PC-9 (cell line): ENCODE measurements at regions not wholly inside any gene's neighbourhood (a gene's known extent, or its start where the extent isn't known, plus 50 kb on each side); places are given as distances from the start of the nearest gene placed in this dataset.

Experiments used
- BruUV-seq: library from RNA; stranded (reverse); fragments of 400-500 nt; replicated peaks from 2 replicates; lab custom pipeline; 2021; lab: Mats Ljungman, UMichigan
- CTCF ChIA-PET: fragments of 300-600 bp; sonication (Branson Sonifier 250); formaldehyde crosslinking; loops from one replicate; lab custom pipeline; 2022; ENCODE audit warnings: antibody characterized with exemption; lab: Charles Lee
- POLR2A ChIA-PET: fragments of 300-600 bp; sonication (Branson Sonifier 250); formaldehyde crosslinking; loops from one replicate; lab custom pipeline; 2022; ENCODE audit warnings: antibody characterized with exemption; ENCODE audit not compliant: unreplicated experiment; lab: Charles Lee
- DNase-seq, 2 experiments: peaks; one replicate each; pipeline versions ENCODE4 v3.0.0 to v3.0.0-alpha.2; 2015 to 2022; ENCODE audit warnings: mixed read lengths in 1 of 2
- H2AFZ ChIP-seq: fragments of 200-600 bp; sonication (generic); 2 replicates; pipeline ENCODE4 v1.8.1; 2017; ENCODE audit warnings: antibody characterized with exemption
- H3F3A ChIP-seq: fragments of 200-600 bp; sonication (generic); 2 replicates; pipeline ENCODE4 v1.8.1; 2017; ENCODE audit warnings: antibody characterized with exemption, mild to moderate bottlenecking, low read depth; ENCODE audit not compliant: insufficient read depth
- H3K27ac ChIP-seq: fragments of 200-600 bp; sonication (generic); 2 replicates; pipeline ENCODE4 v1.6.1; 2016; ENCODE audit warnings: mixed run types
- H3K27me3 ChIP-seq: fragments of 200-600 bp; sonication (generic); 2 replicates; pipeline ENCODE4 v1.6.1; 2016; ENCODE audit warnings: low read depth, mixed run types; ENCODE audit not compliant: insufficient read depth
- H3K36me3 ChIP-seq: fragments of 200-600 bp; sonication (generic); 2 replicates; pipeline ENCODE4 v1.6.1; 2016; ENCODE audit warnings: low read depth, mixed run types
- H3K4me1 ChIP-seq: fragments of 200-600 bp; sonication (generic); replicated peaks from 2 replicates; pipeline ENCODE4 v1.6.1; 2016; ENCODE audit warnings: mixed run types; ENCODE audit not compliant: insufficient read depth
- H3K4me2 ChIP-seq: fragments of 200-600 bp; sonication (generic); 2 replicates; pipeline ENCODE4 v1.6.1; 2017; ENCODE audit warnings: mixed run types
- H3K4me3 ChIP-seq: fragments of 200-600 bp; sonication (generic); 2 replicates; pipeline ENCODE4 v1.6.1; 2016; ENCODE audit warnings: mixed run types
- H3K79me2 ChIP-seq: fragments of 200-600 bp; sonication (generic); 2 replicates; pipeline ENCODE4 v1.6.1; 2017; ENCODE audit warnings: low read depth, mixed run types
- H3K9me2 ChIP-seq: fragments of 200-600 bp; sonication (generic); 2 replicates; pipeline ENCODE4 v1.8.1; 2017; ENCODE audit warnings: mild to moderate bottlenecking; ENCODE audit not compliant: insufficient read depth
- H3K9me3 ChIP-seq: fragments of 200-600 bp; sonication (generic); 2 replicates; pipeline ENCODE4 v1.8.1; 2016; ENCODE audit warnings: low read depth; ENCODE audit not compliant: insufficient read depth
- H4K20me1 ChIP-seq: fragments of 200-600 bp; sonication (generic); 2 replicates; pipeline ENCODE4 v1.8.1; 2017; ENCODE audit not compliant: insufficient read depth
- EZH2 ChIP-seq: fragments of 200-600 bp; sonication (generic); IDR thresholded peaks from 2 replicates; pipeline ENCODE4 v1.8.0; 2017; ENCODE audit warnings: antibody characterized with exemption, low read depth
- intact Hi-C: fragments of 100-400 bp; cut with micrococcal nuclease; formaldehyde crosslinking; loops from one replicate; pipeline ENCODE4 v1.10.0; 2022; ENCODE audit not compliant: unreplicated experiment
- TF ChIP-seq, protein P1 (sequence below): fragments of 200-600 bp; sonication (generic); conservative IDR thresholded peaks from 2 replicates; pipeline ENCODE4 v1.6.1; 2017; ENCODE audit warnings: mixed run types, antibody characterized with exemption, mild to moderate bottlenecking, moderate library complexity

DNA sequence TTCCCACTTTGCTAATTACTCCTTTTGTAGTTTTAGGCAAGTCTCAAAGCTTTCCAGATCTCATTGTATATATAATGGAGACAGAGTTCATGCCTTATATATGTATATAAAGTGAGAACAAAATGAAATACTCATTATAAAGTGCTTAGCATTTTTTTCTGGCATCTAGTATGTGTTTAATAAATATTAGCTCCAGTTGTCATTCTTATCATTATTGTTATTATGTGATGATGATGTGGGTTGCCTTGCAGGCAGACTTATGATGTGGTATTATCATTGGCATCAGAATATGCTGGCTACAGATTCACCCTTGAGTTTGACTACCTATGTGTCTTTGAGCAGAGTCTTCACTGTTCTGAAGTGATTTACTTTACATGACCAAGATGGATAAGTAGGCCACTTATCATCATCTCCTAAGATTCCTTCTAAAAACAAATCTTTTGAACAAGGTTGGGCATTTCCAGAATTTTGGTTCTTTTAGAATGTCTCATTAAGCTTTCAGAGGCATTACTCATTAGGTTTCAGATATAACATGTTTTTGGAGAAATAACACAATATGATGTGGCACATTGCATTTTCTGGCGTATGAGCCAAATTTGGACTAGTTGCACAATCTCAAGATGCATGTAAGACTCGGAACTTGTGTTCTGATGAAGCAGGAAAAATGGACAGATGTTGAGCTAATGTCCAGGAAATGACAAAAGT, 145.6 kb upstream of the TNC start:
- BruUV-seq = no TSS peak
- TF ChIP-seq, protein P1, sequence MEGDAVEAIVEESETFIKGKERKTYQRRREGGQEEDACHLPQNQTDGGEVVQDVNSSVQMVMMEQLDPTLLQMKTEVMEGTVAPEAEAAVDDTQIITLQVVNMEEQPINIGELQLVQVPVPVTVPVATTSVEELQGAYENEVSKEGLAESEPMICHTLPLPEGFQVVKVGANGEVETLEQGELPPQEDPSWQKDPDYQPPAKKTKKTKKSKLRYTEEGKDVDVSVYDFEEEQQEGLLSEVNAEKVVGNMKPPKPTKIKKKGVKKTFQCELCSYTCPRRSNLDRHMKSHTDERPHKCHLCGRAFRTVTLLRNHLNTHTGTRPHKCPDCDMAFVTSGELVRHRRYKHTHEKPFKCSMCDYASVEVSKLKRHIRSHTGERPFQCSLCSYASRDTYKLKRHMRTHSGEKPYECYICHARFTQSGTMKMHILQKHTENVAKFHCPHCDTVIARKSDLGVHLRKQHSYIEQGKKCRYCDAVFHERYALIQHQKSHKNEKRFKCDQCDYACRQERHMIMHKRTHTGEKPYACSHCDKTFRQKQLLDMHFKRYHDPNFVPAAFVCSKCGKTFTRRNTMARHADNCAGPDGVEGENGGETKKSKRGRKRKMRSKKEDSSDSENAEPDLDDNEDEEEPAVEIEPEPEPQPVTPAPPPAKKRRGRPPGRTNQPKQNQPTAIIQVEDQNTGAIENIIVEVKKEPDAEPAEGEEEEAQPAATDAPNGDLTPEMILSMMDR = no peak
- TF ChIP-seq EZH2 = no peak
- Histone ChIP-seq H3K9me3 (peaks cover 12% of the 10 kb centered on the region; the same call in 1 of the 2 replicates), H3K9me2 (no peaks in the 10 kb centered on the region), H2AFZ (no peak overlapping the region), H3K27ac (no peak overlapping the region), H3K4me3 (no peak overlapping the region), H3K4me1 (peaks cover 49% of the 10 kb centered on the region), H4K20me1 (no peaks in the 10 kb centered on the region), H3F3A (peaks cover 21% of the 10 kb centered on the region), H3K4me2 (peak overlapping the region; percentile 59), H3K36me3 (no peaks in the 10 kb centered on the region), H3K27me3 (no peaks in the 10 kb centered on the region), H3K79me2 (no peaks in the 10 kb centered on the region)
- intact Hi-C loops = loop anchor here (2.0 to 10.0 kb wide), 4 partner anchors 29 to 549 kb away; no protein-coding TSS in a partner anchor
- CTCF ChIA-PET = no interaction called here
- POLR2A ChIA-PET = no interaction called here
- DNase-seq = no peak

DNA sequence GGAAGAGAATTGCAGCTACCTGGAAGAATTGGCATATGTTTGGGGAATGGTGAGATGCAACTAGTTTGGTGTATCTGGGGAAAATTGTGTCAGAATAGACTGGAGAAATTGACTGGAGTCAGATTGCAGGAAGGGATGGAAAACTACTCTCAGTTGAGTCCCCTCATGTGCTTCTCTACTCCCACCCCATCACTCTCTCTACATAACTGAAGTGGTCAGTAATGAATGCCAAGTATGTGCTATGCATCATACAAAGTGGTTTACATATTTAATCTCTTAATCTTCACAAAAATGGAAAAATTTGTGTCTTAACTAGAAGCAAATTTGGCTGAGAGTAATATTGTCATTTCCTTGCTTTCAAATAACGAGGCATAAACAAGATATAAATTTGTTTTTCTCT, 146.4 kb upstream of the TNC start:
- DNase-seq = no peak
- Histone ChIP-seq H3K9me2 (no peaks in the 10 kb centered on the region), H3F3A (peaks cover 21% of the 10 kb centered on the region), H3K9me3 (peaks cover 12% of the 10 kb centered on the region; the same call in 1 of the 2 replicates), H3K4me2 (no peak overlapping the region), H3K27me3 (no peaks in the 10 kb centered on the region), H3K4me3 (no peak overlapping the region), H3K79me2 (no peaks in the 10 kb centered on the region), H3K4me1 (peaks cover 49% of the 10 kb centered on the region), H3K27ac (no peak overlapping the region), H2AFZ (no peak overlapping the region), H4K20me1 (no peaks in the 10 kb centered on the region), H3K36me3 (no peaks in the 10 kb centered on the region)
- POLR2A ChIA-PET = no interaction called here
- TF ChIP-seq EZH2 = no peak
- TF ChIP-seq, protein P1 = no peak
- CTCF ChIA-PET = no interaction called here
- BruUV-seq = no TSS peak
- intact Hi-C loops = loop anchor here (5.0 to 10.0 kb wide), 3 partner anchors 107 to 550 kb away; no protein-coding TSS in a partner anchor

GRCh38 chr9:115267790-115268189, 149.8 kb upstream of the TNC start:
- Histone ChIP-seq H3K9me3 (0 out of 2 replicates have a peak, but pooled peaks cover 6% of the 10 kb centered on the region), H2AFZ (no peak overlapping the region), H3K36me3 (no peaks in the 10 kb centered on the region), H3K9me2 (no peaks in the 10 kb centered on the region), H3K27me3 (no peaks in the 10 kb centered on the region), H3F3A (peaks cover 13% of the 10 kb centered on the region), H3K4me3 (no peak overlapping the region), H3K4me1 (peaks cover 27% of the 10 kb centered on the region), H3K4me2 (no peak overlapping the region), H3K79me2 (no peaks in the 10 kb centered on the region), H3K27ac (no peak overlapping the region), H4K20me1 (no peaks in the 10 kb centered on the region)
- intact Hi-C loops = loop anchor here (10.0 kb wide), 1 partner anchor 553 kb away; no protein-coding TSS in a partner anchor
- BruUV-seq = no TSS peak
- POLR2A ChIA-PET = no interaction called here
- CTCF ChIA-PET = no interaction called here
- no peak for DNase-seq
- TF ChIP-seq, protein P1 = no peak
- TF ChIP-seq EZH2 = no peak
